ENCODE measurements at regions not wholly inside any gene's neighbourhood (a gene's known extent, or its start where the extent isn't known, plus 50 kb on each side); places are given as distances from the start of the nearest gene placed in this dataset.
"Not testable (repeated sequence)": the region's sequence is repeated elsewhere in the genome, so short reads cannot be mapped to it uniquely, and the experiment has no call there.

DNA sequence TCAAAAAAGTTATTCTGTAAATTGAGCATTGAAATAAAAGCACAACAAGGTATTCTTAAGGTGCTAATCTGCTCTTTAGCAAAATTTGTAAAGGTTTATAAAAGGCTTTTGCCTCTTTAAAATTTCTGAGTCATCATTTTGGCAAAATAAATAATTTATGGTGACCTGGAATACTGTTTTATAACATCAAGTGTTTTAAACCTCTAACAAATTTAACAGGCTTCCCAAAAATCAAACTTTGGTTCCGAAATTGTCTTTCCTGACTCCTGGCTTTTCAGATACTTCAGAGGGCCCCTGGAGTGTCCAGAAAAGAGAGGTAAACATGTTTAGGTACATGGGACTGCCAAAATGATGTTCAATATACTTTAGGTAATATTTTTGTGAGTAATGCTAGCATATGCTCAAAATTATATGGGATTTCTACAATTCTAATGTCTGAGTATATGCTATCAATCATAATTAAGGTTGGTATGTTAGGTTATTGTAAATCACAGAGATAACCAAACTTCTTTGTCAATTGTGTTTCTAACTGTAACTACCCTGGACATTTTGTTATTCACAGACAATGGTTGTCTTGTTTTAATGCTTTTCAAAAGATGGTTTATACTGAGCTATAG is 160.3 kb upstream of the OLIG3 start:
- DNase-seq (ENCODE audit: low spot score) (no peak), FAIRE-seq (no peak)

DNA sequence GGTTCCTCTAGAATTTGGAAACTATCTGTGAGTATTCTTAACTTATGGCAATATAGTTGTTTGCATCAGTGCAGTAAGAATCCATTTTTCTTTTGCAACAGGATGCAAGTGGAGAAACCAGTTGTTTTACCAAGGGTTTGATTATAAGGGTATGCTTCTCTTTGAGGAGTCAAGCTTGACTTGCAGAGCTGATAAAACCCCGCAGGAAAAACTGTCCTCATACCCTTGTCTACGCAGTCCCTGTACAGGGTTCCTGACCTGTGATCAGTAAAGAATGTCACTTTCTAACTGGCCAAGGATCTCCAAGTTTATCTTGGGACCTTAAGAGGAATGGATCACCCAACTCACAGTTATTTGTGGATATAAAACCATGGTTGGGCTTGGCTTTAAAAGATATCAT is 161.1 kb upstream of the OLIG3 start:
- DNase-seq (ENCODE audit: low spot score), result no peak
- FAIRE-seq, result no peak

DNA sequence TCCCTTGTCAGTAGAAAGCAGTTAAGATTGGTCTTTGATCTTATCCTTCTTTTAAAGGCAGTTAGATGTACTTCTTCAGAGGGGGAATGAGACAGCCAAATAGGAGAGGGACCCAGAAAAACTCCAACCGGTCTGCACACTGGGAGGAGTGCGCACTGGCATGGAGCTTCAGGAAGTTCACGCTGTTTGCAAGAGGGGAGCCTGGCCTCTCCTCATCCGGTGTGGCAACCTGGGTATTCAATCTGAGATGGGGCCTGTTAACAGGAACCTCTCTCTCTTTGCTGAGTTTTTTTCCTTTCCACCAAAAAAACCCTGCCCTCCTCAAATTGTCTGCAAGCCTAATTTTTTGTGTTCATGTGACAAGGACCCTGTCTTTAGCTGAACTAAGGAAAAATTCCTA is 162.5 kb upstream of the OLIG3 start:
- FAIRE-seq, result no peak

DNA sequence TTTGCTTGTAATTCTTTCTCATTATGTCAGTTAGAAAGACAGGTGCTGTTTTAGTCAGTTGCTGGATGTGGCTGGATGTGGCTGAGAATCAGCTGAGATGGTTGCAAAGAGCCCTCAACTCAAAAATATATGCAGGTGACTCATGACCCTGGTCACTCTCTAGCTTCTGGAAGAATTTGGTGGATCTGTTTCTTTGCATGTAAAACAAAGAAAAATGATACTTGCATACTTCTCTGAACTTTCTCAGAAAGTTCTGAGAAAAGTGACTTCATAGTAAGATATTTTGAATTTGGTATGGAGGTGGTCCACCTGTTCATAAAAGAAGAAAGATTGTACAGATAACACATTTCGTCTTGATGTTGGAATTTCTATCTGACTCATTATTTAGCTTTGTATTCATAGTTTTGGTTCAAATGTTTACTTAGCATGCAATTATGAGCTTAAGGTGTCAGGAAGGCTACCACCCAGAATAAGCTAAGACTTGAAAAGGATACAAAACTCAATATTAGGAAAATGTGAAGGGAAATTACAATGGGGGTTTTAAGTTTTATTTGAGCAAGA is 163.2 kb upstream of the OLIG3 start:
- no peak for FAIRE-seq

More for the DNA sequence above, 162.5 kb upstream of the OLIG3 start:
- no peak for DNase-seq (ENCODE audit: low spot score)

DNA sequence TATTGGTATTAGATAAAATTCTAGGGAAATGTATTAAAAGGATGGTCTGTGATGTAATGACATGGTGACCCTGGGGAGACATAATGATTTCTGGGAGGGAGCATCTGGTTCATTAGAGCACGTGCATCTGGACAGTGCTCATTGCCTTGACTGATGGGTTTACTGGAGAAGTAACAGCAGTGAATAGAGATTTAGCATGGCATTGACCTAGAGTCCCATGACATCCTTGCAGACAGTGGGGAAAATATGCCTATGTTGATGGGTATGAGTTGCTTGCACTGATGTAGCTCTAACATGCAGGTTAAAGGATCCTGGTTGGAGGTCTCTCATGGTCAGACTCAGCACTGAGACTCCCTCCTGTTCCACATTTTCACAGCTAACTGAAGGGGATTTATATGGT is 164.1 kb upstream of the OLIG3 start:
- DNase-seq (ENCODE audit: low spot score) (no peak), FAIRE-seq (no peak)

More for the DNA sequence above, 163.2 kb upstream of the OLIG3 start:
- DNase-seq (ENCODE audit: low spot score), result no peak

DNA sequence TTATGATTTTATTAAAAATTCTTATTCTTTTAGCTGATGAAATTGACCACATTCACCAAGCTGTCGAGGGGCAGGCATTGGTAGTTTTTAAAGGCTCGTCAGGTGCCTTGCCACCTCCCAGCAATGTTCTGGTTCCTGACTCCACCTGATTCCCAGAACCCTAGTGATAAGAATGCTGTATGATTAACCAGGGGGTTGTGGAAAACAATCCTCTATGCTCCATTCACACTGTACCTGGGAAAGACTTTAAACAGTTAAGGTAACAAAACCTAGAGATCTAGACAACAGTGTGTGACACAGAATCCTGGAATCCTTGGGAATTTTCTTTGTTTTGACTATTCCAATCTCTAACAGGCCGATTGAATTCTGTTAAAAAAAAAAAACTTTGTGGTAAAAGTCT is 165.7 kb upstream of the OLIG3 start:
- no peak for DNase-seq (ENCODE audit: low spot score)
- FAIRE-seq, result no peak

DNA sequence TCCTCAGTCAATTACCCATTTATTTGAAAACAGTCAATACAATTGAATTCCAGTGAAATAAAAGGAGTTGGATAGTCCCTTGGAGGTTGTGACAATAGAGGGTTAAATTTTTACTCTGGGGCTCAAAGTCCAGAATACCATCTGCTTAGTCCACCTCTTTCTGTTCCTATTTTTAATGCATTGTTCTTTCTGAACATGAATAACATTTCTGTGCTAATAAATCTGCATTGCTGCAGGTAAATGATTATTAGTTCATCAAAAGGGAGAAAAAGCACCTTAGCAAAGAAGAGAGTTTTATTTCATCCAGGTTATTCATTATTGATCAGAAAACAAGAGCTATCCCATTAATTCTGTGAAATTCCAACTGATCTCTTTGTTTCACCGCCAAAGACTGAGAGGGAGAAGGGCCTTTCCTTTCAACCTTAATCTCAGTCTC is 166.1 kb upstream of the OLIG3 start:
- DNase-seq (ENCODE audit: low spot score) (no peak), FAIRE-seq (no peak)

DNA sequence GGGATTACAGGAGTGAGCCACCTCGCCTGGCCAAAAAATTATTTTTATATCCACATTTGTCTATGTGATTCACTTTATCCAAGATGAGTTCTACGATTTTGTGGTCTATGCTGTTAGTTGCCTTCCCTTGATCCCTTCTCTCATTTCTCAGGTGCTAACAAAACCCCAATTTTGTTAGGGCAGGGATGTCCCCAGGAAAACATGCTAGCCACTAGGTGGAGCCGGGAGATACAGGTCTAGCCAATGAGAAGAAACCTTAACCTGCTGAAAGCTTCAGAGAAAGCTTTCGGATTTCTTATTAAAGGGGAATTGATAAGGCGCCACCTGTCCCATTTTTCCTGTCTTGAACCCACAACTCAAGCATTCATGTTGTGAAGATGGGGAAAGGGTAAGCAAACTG is 167.4 kb upstream of the OLIG3 start:
- DNase-seq (ENCODE audit: low spot score) (no peak), FAIRE-seq (no peak)

DNA sequence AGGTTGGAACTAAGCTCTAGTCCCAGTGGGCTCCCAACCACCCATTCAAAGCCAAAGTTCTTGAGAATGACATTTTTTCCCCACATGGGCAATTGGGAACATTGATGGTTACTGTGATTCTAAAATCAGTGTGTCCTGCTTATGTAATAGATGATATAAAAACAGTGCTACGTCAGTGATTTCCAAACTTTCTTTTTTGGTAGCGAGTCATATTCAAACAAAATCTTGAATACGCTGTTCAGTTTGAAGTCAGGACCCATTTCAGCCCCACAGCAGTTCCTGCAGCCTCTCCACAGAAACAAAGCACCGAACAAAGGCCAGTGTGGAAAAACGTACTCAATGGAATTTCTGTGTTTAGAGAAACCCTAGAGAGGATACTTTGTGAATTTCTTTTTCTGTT is 170.0 kb upstream of the OLIG3 start:
- no peak for DNase-seq (ENCODE audit: low spot score)
- no peak for FAIRE-seq

DNA sequence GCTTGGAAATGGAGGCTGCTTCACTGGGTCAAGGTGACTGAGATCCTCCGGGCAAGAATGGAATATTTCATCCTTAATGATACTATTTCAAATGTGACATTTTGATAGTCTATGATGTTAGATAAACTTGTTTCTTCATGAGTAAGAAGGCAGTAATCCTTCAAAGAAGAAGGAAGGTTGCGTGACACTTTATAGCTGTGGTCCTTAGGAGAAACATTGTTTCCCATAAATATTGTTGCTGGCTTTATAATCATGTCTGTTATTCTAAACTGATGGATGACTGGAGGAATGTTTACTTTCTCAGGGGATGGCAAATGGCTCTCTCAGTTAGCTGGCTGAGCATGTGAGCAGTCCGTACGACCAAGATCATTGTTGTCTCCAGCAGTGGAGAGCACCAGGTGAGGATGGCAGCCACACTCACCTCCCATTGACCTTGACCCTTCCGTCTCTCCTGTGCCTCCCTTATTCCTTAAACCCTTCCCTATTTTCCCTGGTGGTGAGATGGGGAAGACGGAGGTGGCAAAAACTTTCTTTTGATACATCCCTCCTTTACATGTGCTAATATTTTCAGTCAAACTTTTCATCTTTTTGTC is 171.2 kb upstream of the OLIG3 start:
- DNase-seq (ENCODE audit: low spot score), result no peak
- FAIRE-seq, result no peak

DNA sequence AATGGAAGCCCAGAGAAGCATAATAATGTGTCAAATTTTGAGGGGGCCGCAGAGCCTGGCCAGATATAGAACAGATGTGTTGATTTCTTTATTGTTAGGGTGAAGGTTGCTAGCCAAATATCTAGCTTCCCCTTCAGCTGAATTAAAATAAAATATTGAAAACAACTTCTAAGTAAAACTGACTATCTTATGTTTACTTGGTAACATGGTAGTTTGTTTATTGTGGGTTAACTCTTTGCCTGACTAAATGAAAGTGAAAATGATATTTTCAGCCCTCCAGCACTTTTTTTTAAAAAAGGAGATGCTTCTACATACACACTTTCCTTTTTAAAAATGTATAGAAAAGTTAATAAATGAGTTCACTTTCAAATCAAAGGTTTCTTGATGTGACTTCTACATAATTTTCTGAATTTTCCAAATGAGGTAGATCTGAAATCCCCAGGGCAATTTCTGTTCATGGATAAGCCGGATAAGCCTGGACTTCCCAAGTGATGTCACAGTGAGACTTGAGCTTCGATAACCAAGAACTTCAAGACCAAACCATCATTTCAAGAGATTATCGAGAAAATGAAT is 172.1 kb upstream of the OLIG3 start:
- DNase-seq (ENCODE audit: low spot score) (no peak), FAIRE-seq (no peak)

DNA sequence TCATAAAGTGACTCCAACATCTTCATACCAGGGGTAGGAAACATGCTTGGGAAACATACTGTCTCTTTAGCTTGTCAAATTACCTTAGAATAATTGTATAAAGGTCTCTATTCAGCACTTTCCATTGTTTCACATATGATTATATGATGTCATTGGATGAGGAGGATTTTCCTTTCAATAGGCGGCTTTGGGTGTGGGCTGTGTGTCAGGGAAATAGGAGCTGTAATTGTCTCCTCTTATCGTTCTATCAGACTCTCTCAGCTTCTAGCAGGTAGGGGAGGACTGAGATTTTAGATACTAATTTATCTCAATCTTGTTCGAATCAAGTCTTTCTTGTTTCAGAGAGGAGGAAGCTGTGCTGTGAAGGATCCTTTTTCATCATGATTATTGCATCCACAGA is 179.4 kb upstream of the OLIG3 start:
- FAIRE-seq (no peak), DNase-seq (ENCODE audit: low spot score) (no peak)

DNA sequence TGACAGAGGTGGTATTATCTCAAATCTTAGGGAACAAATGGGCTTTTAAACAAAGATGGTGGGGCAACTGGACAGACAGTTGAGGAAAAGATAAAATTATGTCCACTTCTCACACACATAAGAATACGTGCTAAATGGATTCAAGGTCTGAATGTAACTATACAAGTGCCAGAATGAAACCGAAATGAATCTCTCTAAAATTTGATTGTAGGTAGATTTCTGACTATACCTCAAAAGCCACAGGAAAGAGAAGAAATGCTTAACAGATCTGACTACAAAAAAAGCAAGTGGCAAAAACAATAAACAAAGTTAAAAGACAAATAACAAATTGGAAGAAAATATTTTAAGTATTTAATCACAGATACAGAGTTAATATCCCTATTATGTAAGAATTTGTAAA is 182.7 kb upstream of the OLIG3 start:
- DNase-seq (ENCODE audit: low spot score) (no peak), FAIRE-seq (no peak)

DNA sequence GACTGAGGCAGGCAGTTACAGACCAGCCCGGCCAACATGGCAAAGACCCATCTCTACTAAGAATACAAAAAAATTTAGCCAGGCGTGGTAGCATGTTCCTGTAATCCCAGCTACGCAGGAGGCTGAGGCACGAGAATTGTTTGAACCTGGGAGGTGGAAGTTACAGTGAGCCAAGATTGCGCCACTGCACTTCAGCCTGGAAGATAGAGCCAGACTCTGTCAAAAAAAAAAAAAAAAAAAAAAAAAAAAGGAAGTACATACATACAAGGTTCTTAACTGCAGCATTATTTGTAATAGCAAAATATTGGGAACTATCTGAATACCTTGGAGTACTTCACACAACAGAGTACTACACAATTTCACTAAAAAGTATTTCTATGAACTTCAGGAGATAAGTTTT is 183.5 kb upstream of the OLIG3 start:
- FAIRE-seq (no peak), DNase-seq (ENCODE audit: low spot score) (no peak)

DNA sequence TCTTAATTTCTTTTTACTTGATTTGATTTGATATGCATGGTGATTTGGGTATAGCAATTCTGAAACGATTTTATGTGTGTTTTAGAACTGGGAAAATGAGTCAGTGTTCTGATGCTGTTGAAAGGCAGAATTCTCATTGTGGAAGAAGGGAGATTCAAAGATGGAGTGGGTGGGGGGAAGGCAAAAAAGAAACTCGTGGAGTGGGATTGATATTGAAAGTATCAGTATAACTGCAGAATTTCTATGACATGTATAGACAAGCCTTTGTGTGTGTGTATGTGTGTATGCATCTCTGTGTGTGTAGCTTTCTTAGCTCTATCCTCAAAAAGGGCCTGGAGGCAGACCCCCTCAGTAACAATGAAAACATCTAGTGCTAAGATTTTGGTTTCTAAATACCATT is 184.3 kb upstream of the OLIG3 start:
- no peak for DNase-seq (ENCODE audit: low spot score)

DNA sequence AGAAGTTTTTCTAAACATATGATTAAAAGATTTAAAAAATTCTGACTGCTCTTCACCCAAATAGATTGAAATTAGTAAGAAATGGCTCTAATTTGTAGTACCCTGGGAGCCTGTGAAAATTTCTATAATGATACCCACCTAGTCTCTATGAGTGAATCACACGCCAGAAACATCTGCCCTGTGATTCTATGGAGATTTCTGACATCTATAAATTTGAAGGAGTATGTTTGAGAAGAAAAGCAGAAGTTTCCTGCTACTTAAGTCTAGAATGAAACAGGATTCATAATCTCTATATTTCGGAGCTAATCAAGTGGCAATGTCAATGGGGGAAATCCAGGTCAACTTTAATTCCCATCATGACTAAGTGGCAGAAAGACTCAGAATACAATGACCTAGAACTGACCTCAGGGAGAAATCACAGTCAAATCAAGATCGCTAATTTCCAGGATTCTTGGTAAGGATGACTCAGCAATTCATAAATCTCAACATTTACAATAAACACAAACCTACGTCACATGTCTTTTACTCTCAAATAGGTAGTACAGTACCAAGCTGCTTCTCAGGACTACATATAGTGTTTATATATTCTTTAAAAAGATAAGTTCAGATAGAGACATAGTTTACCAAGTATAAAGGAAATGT is 186.2 kb upstream of the TNFAIP3 start:
- FAIRE-seq (no peak), DNase-seq (ENCODE audit: low spot score) (no peak)

More for the DNA sequence above, 184.3 kb upstream of the OLIG3 start:
- FAIRE-seq, result no peak

DNA sequence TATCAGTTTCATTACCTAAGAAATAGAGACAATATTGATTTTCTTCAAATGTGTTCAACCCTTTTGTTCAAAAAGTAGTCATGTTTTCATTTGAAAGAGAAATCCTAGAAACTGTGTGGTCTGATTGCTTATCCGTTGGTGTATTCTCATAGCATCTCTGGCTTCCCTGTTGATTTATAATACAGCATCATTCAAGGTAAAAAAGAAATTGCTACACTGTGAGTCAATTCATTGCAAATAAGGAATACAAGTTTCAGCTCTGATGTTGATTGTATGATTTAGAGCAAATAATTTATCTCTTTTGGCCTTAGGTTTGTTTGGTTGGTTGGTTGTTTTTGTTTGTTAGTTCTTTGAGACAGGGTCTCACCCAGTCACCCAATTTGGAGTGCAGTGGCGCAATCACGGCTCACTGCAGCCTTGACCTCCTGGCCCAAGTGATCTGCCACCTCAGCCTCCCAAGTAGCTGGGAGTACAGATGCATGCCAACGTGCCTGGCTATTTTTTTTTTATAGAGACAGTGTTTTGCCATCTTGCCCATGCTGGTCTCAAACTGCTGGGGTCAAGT is 185.5 kb upstream of the TNFAIP3 start:
- DNase-seq (ENCODE audit: low spot score), result no peak
- FAIRE-seq, result no peak

DNA sequence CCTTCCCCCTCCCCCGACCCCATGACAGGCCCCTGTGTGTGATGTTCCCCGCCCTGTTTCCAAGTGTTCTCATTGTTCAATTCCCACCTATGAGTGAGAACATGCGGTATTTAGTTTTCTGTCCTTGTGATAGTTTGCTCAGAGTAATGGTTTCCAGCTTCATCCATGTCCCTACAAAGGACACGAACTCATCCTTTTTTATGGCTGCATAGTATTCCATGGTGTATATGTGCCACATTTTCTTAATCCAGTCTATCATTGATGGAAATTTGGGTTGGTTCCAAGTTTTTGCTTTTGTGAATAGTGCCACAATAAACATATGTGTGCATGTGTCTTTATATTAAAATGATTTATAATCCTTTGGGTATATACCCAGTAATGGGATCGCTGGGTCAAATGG is 184.4 kb upstream of the TNFAIP3 start:
- not testable (repeated sequence) for DNase-seq (ENCODE audit: low spot score); FAIRE-seq

DNA sequence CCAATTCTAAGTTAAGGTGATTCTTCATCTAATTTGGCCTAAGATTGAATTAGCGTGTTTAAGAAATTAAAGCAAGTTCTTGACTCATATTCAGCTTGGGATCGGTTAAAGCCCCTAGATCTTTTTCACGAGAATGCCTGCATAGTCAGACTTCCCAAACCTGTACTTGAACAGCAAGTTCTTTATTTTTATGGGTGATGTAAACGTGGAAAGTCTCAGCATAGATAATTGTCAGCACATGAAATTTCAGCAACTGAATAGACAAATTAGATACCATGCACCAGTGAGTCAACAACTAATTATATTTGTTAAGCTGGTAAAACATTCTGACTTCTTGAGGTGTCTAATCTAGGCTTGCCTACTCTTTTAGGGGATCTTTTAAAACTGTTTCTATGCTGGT is 183.1 kb upstream of the TNFAIP3 start:
- FAIRE-seq (no peak), DNase-seq (ENCODE audit: low spot score) (no peak)

DNA sequence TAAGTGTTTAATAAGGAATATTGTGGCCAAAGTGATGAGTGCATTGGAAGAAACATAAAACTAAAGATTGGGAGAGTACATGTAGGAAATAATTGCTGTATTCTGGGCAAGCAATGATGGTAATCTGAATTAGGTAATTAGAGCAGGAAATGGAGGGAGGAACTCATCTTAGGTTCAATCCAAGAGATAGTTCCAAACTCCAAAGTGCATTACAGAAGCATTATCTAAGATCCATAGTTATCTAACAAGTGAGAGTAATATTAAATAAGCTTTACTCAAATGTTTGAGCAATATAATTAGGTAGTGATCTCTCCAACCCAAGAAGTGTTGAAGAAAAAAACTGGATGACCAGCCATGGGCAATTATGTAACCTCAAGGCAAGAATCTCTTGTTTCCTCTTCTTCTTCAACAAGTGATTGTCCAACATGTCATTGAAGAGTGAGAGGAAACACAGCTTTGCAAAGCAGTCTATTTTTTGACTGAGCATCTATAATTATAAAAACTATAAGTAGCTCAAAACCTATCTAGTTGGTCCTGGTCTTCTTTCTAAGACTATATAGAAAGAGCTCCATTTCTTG is 181.2 kb upstream of the TNFAIP3 start:
- DNase-seq (ENCODE audit: low spot score) (no peak), FAIRE-seq (no peak)

DNA sequence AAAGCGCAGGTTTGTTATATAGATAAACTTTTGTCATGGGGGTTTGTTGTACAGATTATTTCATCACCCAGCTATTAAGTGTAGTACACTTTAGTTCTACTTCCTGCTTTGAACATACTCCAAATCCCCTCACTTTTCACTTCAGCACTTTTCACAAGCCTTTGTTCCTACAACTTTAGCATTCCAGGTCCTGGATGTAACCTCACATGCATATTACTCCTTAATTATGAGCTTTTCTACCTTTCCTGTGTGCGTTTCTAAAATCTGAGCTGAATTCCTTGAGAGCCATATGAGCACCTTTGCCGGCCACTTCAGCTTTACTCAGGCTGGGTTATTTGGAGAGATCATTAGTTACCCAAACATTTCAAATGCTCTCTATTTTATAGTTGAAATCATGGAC is 179.2 kb upstream of the TNFAIP3 start:
- FAIRE-seq (no peak), DNase-seq (ENCODE audit: low spot score) (no peak)

All from urothelium cell line (cell line).